ENCODE measurements at regions not wholly inside any gene's neighbourhood (a gene's known extent, or its start where the extent isn't known, plus 50 kb on each side); places are given as distances from the start of the nearest gene placed in this dataset.

DNA sequence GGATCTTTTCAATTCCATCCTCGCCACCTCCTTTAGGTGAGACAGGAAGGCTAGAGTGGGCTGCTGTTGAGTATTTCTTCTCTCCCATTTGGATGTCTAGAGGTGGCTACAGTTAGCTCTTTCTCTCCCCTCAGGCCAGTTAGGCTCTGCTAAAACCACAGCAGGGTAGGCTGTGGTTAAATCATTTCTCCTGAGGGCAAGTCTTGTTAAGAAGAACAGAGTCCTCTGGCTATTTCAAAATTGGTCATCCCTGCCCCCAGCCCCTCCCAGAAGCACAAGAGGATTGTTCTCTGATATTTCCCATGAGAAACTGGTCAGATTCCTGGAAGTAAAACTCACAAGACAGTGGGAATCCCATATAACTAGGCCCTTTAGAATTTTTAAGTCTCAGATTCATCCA is 1359.5 kb downstream of the TECRL start:
- TF ChIP-seq JUNB (IDR thresholded peaks at IDR 0.05; ENCODE audit: unreplicated experiment) (no peak), EZH2 (IDR thresholded peaks at IDR 0.05; ENCODE audit: low read depth, unreplicated experiment) (no peak), POLR2AphosphoS5 (IDR thresholded peaks at IDR 0.05; ENCODE audit: low read depth) (no peak), STAT1 (IDR thresholded peaks at IDR 0.05; ENCODE audit: unreplicated experiment) (no peak)
- TF ChIP-seq, protein P1, sequence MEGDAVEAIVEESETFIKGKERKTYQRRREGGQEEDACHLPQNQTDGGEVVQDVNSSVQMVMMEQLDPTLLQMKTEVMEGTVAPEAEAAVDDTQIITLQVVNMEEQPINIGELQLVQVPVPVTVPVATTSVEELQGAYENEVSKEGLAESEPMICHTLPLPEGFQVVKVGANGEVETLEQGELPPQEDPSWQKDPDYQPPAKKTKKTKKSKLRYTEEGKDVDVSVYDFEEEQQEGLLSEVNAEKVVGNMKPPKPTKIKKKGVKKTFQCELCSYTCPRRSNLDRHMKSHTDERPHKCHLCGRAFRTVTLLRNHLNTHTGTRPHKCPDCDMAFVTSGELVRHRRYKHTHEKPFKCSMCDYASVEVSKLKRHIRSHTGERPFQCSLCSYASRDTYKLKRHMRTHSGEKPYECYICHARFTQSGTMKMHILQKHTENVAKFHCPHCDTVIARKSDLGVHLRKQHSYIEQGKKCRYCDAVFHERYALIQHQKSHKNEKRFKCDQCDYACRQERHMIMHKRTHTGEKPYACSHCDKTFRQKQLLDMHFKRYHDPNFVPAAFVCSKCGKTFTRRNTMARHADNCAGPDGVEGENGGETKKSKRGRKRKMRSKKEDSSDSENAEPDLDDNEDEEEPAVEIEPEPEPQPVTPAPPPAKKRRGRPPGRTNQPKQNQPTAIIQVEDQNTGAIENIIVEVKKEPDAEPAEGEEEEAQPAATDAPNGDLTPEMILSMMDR (conservative IDR thresholded peaks at IDR 0.05; ENCODE audit: low read depth in 2 of 2), result no peak
- TF ChIP-seq, protein P2, sequence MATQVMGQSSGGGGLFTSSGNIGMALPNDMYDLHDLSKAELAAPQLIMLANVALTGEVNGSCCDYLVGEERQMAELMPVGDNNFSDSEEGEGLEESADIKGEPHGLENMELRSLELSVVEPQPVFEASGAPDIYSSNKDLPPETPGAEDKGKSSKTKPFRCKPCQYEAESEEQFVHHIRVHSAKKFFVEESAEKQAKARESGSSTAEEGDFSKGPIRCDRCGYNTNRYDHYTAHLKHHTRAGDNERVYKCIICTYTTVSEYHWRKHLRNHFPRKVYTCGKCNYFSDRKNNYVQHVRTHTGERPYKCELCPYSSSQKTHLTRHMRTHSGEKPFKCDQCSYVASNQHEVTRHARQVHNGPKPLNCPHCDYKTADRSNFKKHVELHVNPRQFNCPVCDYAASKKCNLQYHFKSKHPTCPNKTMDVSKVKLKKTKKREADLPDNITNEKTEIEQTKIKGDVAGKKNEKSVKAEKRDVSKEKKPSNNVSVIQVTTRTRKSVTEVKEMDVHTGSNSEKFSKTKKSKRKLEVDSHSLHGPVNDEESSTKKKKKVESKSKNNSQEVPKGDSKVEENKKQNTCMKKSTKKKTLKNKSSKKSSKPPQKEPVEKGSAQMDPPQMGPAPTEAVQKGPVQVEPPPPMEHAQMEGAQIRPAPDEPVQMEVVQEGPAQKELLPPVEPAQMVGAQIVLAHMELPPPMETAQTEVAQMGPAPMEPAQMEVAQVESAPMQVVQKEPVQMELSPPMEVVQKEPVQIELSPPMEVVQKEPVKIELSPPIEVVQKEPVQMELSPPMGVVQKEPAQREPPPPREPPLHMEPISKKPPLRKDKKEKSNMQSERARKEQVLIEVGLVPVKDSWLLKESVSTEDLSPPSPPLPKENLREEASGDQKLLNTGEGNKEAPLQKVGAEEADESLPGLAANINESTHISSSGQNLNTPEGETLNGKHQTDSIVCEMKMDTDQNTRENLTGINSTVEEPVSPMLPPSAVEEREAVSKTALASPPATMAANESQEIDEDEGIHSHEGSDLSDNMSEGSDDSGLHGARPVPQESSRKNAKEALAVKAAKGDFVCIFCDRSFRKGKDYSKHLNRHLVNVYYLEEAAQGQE (IDR thresholded peaks at IDR 0.05; ENCODE audit: unreplicated experiment), result no peak
- TF ChIP-seq, protein P3, sequence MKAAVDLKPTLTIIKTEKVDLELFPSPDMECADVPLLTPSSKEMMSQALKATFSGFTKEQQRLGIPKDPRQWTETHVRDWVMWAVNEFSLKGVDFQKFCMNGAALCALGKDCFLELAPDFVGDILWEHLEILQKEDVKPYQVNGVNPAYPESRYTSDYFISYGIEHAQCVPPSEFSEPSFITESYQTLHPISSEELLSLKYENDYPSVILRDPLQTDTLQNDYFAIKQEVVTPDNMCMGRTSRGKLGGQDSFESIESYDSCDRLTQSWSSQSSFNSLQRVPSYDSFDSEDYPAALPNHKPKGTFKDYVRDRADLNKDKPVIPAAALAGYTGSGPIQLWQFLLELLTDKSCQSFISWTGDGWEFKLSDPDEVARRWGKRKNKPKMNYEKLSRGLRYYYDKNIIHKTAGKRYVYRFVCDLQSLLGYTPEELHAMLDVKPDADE (IDR thresholded peaks at IDR 0.05), result no peak
